Caki2 (cell line): ENCODE measurements at regions not wholly inside any gene's neighbourhood (a gene's known extent, or its start where the extent isn't known, plus 50 kb on each side); places are given as distances from the start of the nearest gene placed in this dataset.

Source experiments
- DNase-seq: peaks from one replicate; pipeline ENCODE4 v3.0.0-alpha.2; 2015; ENCODE audit warnings: low read depth
- in situ Hi-C: cut with HindIII; loops from 2 replicates; pipeline ENCODE4 v1.10.0; 2016; ENCODE audit warnings: low sequenced_read_pairs, low pct_unique_long_range_greater_than_20kb, mixed read lengths

GRCh38 chrX:34866646-34867045 lies 76.0 kb upstream of the FAM47B start:
- in situ Hi-C loops, result no loop called here
- no peak for DNase-seq

DNA sequence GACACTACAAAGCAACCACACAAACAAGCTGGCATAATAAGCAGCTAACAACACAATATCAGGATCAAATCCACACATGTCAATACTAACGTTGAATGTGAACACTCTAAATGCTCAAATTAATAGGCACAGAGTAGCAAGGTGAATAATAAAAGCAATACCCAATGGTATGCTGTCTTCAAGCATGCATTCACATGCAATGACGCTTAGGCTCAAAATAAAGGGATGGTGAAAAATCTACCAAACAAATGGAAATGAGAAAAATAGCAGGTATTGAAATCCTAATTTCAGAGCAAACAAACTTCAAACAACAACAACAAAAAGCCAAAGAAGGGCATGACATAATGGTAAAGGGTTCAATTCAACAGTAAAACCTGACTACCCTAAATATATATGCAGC lies 74.0 kb upstream of the FAM47B start:
- DNase-seq, result no peak
- in situ Hi-C loops, result no loop called here

GRCh38 chrX:34873500-34874225 lies 68.9 kb upstream of the FAM47B start:
- no peak for DNase-seq
- in situ Hi-C loops, result no loop called here

DNA sequence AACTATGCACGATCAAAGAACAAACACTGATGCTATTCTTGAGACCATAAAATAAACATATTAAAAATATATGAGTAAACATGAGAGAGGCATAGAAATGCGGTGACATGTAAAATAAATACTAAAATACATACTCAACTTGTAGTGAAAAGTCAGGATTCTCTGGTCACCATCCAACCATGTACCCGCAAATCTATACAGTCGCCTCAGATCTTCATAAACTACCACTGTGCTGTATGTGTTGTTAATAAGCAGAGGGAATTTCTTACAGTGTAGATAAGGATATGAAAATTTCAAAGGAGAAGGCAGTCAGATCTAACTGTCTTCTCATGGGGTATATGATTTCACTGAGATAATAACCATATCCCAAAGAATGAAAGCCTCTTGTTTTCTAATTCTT lies 67.8 kb upstream of the FAM47B start:
- in situ Hi-C loops, result no loop called here
- no peak for DNase-seq

DNA sequence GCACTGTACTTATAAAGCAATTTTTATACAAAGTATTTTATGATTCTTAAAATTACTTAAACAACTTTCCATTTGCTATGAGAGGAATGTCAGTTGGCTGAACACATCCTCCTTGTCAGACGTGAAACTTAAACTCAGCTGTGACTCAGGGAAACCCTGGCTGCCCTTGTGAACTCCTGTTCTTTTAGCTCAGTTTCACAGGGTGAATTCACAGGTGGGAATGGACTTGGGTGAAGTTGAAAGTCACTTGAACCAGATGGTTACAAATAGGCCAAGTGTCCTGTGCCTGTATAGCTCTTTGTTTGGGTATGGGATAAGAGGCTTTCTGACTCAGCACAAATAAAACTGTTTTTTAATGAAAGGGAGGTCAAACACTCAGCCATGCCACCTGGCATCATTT lies 67.4 kb upstream of the FAM47B start:
- DNase-seq, result no peak
- in situ Hi-C loops, result no loop called here

DNA sequence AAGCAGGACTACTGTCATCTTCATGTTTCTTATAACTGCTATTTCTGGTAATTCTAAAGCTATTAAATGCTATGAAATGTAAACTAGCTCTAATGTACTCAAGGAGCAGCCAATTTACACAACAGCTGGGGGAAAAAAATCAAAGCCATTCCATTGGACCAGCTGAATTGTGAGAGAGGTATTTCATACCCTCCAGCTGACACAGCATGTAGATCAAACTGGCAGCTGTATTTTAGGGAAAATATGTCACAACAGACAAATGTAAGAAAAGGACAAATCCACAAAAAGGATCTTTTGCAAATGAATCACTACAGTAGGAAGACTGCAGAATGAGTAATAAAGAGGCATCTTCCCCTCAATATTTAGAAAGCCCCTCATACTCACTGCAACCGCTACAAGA lies 65.2 kb upstream of the FAM47B start:
- in situ Hi-C loops, result no loop called here
- no peak for DNase-seq

DNA sequence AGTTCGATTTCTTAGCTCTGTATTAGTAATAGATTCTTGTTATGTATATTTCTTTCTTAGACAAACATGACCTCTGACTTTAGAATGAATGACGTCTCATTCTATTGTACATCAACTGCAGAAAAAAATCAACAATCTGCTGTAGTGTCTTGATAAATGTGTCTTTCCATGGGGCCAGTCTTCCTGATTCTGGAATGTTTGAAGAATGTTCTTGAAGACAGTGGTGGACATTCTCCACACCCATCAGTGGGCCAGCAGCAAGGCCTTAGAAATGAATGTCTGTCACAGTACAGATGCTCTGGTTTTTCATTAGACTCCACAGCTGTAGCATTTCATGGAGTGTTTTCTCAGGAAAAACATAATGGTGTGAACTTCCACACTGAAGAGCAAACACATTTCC lies 63.2 kb upstream of the FAM47B start:
- in situ Hi-C loops, result no loop called here
- DNase-seq, result no peak

GRCh38 chrX:34879886-34880285 lies 62.7 kb upstream of the FAM47B start:
- DNase-seq, result no peak
- in situ Hi-C loops, result no loop called here

DNA sequence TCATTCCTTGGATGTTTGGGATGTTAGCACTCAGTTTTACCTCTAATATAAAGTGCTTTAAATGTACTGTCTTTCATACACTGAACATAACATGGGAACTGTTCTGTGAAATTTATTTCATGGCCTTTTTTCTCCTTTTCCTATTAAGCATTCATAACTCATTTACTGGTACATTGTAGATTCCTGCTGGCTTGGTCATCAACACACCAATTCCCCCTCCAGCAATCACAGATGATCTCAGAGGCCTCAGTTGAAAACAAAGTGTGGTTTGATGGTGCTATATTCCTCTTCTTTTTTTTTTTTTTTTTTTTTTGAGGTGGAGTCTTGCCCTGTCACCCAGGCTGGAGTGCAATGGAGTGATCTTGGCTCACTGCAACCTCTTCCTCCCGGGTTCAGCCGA lies 61.9 kb upstream of the FAM47B start:
- in situ Hi-C loops, result no loop called here
- peak; percentile 33 for DNase-seq

GRCh38 chrX:34881671-34882070 lies 60.9 kb upstream of the FAM47B start:
- in situ Hi-C loops, result no loop called here
- DNase-seq, result no peak

DNA sequence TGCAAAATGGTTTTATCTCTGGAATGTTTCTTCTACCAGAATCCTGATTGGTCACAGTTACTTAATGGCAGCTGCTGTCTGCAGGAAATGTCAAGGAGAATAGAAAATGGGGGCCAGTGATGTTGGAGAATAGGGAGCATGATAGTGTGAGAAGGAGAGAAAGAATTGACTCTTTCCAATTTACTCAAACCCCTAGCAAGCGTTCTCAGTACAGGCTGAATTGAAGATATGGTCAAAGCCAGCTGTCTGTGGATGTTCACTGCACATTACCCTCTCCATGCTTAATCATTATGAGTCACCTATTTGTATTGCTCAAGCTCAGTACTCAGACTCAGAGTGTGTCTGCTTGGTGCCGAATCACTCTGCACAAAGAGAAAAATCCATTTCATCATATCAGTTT lies 57.8 kb upstream of the FAM47B start:
- peak; percentile 53 for DNase-seq
- in situ Hi-C loops, result no loop called here

DNA sequence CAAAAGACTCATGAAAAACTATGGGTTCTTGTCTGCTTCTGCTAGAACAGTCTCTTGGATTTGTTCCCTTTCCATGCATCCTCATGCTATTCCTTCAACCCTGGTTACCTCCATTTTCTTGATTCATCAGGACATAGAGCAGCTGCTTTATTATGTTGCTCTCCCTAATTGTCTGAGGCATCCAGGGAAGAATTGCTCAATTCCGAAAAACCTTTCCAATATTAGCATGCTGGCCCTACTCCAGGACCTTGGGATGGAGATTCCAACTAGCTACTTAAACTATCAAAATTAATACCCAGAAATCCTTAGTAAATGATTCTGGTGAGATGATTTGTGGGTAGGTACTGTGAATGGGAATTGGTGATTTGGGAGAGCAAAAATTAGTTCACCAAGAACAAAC lies 56.6 kb upstream of the FAM47B start:
- in situ Hi-C loops, result no loop called here
- DNase-seq, result no peak

DNA sequence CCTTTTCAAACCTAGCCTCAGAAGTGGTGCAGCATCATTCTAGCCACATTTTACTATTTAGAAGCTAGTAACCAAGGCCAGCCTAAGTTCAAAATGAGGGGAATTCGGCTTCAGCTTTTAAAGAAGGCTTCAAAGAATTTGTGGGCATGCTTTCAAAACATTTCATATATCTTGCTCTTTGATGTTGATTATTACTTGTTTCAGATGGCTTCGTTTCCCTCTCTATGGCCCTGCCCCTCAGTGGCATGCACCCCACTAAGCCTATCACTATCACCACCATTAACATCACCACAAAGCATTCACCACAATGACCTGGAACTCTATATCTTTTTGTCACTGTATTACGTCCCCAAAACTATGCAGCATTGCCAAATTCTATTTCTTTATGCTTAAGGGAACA lies 51.2 kb upstream of the FAM47B start:
- no peak for DNase-seq
- in situ Hi-C loops, result no loop called here
